LHCN-M2 (cell line): ENCODE measurements at regions not wholly inside any gene's neighbourhood (a gene's known extent, or its start where the extent isn't known, plus 50 kb on each side); places are given as distances from the start of the nearest gene placed in this dataset.
"Not testable (repeated sequence)": the region's sequence is repeated elsewhere in the genome, so short reads cannot be mapped to it uniquely, and the experiment has no call there.

Source experiments
- DNase-seq: peaks from one replicate; pipeline ENCODE4 v3.0.0-alpha.2; 2012; ENCODE audit warnings: low read depth

DNA sequence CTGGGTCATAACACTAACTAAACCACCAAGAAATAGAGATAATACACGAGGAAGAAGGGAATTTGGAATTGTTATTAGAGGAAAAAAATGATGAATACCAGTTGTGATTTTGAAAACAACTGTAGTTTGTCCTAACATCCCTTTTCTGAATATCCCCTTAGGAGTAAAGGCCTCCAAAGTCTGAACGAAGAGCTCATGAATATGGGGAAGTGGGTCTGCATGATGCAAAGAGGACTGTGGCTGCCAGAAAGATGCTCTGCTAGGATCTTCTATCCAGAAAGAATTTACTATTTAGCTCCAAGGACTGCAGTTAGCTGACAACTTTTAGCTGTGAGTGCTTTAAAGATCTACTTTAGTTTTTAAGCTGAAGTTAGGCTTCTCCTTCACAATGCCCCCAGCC is 308.8 kb upstream of the HS3ST5 start:
- no peak for DNase-seq

DNA sequence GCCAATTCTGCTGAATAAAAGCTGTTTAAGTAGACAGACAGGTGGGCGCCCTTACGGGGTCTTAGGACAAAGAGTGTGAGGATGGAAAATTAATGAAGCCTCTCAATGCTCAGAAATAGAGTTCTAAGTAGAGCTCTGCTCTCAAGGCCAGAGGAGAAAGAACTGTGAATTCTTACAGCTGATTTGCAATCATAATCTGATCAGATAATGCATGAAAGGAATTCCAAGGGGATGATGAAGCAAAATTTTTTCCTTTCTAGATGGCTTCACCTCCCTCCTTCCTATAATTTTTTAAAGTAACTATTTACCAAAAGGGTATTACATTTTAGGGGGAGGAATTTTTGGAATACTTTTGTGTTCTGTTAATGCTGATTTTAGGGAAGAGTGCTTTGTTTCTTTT is 308.1 kb upstream of the HS3ST5 start:
- DNase-seq: no peak

DNA sequence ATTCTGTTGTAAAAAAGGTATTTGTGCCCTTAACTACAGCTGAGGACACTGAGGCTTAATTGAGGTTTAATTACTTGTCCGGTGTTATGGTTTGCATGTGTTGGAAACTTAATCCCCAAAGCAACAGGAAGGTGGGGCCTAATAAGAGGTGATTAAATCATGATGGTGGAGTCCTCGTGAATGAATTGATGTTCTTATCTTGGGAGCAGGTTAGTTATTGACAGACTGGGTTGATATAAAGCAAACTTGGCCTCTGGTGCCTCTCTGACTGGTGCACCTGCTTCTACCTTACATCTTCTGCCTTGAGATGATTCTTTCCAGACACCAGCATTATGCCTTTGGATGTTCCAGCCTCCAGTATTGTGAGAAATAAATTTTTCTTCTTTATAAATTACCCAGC is 306.5 kb upstream of the HS3ST5 start:
- DNase-seq: no peak

DNA sequence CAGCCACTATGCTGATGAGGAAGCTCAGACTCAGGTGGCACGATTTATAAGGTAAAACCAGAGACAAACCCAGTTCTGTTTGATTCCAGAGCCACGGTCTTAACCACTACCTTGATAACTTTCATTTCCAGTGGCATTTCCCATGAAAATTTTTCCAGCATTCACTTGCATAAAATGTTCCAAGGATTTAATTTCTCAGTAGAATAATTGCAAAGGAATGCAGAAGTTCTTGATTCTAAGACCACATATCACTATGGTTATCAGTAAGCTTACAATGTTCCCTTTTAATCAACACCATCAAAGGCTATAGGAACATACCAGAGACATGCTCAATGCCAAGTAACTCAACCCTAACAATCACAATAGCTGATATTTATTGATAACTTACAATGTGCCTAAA is 306.0 kb upstream of the HS3ST5 start:
- DNase-seq: no peak

DNA sequence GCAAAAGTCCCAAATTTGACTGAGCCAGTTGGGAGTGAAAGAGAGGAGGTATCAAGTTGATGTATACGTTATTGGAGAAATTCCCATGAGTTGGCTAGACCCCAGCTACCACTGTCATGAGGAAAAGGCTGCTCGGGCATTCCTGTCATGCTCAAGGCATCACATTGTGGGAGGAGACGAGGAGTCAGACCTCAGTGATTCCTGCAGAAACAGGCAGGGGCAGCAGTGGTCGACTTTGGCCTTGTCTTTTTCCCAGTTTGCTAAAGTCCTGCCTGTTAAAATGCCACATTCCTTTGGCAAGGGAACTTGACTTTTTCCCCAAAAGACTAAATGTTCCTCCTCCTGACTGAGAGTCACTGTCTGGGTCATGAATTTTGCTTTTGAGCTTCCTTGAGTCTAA is 295.5 kb upstream of the HS3ST5 start:
- DNase-seq: no peak

DNA sequence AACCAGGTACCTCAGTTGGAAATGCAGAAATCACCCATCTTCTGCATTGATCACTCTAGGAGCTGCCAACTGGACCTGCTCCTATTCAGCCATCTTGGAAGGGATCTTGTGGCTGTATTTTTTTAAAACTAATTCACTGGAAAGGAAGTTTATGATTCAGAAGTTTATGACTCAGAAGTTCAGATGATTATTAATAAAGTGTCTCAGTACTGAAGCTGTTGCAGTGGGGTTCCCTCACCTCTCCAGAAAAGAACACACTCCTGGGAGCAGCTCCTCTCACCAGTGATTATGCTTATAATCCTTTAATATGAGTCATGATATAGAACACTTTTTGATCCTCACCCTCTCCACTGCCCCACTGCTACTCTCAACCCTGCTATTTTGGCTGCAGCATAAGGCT is 291.2 kb upstream of the HS3ST5 start:
- DNase-seq: peak; percentile 37

DNA sequence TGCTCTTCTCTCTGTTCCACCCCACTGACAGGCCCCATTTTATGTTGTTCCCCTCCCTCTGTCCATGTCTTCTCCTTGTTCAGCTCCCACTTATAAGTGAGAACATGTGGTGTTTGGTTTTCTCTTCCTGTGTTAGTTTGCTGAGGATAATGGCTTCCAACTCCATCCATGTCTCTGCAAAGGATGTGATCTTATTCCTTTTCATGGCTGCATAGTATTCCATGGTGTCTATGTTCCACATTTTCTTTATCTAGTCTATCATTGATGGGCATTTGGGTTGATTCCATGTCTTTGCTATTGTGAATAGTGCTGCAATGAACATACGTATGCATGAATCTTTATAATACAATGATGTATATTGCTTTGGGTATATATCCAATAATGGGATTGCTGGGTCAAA is 283.4 kb upstream of the HS3ST5 start:
- DNase-seq: not testable (repeated sequence)

DNA sequence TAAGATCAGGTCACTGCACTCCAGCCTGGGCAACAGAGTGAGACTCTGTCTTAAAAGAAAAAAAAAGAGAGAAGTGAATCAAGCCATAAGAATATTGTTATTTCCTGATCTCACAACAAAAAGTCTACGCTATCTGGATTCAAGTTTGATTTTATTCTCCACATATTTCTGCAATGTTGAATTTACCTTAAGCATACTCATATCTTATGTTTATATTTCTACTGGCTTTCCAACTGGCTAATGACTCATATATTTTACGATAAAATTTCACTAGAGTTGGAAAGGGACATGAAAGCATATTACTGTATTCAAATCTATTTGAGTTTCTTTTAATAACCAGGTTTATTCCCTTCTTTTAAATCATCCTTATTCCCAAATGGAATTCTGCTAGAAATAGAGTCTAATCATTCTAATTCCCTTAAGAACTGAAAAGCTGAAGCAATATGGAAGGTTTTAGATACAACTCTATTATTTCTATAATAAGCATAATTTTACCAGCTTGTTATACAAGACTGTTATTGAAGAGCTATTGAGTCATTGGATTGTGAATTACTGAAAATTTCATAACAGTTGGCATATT is 276.9 kb upstream of the HS3ST5 start:
- no peak for DNase-seq

DNA sequence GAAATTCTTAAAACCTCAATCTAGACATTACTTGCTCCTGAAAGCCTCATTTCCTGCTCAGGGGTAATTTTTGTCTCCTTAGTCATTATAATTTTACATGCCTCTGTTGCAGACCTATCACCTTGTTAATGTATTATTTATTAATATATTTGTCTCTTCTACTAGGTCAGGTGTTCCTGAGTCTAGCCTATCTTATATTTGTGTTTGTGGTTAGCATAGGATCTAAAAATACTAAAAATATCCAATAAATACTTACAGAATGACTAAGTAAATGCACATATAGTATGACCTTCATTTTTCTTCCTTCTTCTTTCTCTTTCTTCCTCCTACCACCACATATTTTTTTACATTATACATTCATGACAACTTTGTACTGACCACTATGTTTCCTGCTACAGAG is 268.9 kb upstream of the HS3ST5 start:
- no peak for DNase-seq

DNA sequence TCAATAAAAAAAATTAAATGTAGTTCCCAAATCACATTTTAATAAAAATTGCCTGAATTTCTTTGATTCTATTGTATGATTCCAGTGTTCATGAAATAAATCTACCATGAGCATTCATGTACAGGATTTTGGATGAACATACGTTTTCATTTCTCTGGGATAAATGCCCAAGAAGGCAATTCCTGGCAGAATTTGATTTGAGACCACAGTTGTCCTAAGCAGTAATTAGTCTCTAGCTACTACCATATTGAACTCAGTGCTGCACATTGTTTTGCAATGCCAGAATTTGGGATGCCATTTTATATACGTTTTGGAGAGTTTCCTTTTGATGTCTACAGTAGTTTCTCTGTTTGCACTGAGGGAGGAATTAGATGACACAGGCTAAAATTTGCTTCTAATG is 265.3 kb upstream of the HS3ST5 start:
- no peak for DNase-seq

DNA sequence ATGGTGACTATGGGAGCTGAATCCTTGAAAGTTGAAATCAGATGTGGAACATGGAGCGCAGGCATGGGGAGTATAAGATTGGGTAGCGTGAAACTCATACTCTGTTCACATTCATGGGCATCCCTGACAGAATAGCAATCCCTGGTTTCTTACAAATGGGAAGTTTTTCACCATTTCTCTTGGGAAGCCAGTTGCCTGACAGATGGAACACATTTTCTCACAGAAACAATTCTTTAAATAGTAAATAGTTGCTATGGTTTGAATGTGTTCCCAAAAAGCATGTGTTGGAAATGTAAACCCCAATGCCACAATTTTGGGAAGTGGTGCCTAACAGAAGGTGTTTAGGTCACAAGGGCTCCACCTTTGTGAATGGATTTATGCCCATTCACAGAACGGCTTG is 262.8 kb upstream of the HS3ST5 start:
- no peak for DNase-seq

DNA sequence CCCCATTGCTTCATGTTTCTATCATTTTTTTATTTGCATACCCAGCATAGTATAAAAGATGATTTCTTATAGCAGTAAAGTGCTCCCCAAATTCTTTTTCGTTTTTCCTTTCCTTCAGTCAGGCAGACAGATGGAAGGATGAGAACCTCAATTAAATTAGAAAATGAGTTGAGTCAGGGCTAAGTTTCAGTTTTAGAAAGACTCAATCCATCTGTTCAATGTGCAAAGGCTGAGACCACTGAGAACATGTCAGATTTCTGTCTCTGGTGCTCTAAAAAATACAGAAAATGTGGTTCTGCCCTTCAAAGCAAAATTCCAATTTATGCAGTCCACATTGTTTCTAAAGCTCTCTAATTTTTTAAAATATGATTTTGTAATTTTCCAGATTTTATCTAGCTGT is 257.6 kb upstream of the HS3ST5 start:
- DNase-seq: no peak

DNA sequence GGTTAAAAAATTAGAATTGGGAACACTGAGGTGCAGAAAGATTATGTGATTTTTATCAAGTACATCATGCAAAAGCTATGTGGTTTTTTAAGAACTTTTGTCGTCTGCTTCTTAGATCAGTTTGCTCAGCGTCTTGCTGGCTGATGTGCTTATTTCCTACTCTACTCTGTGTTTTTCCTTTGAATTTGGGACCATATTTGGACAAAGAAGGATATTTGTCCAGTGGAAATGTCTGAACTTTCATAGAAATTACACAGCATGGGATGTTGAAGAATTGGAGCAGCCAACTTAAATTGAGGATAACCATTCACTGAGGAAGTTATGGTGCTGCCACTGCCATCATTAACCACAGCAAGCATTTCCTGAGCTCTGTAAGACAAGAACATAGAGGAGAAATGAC is 252.8 kb upstream of the HS3ST5 start:
- no peak for DNase-seq

DNA sequence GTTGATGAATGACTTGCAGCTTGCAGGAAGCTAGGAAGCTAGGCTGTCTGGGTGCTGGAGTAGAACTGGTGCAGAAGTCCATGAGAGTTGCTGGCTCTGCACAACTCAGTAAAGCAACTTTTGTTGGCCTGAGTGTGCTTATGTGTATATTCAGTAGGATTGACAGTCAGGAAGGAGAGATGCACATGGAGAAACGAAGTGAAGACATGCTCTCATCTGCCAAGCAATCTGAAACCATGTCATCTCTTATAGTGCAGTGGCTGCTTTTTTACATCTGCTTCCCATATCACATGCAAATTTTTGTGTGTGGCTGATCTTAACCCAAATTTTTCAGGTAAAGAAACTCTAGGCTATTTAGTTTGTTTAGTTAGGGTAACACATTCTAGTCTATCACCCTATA is 252.4 kb upstream of the HS3ST5 start:
- no peak for DNase-seq

DNA sequence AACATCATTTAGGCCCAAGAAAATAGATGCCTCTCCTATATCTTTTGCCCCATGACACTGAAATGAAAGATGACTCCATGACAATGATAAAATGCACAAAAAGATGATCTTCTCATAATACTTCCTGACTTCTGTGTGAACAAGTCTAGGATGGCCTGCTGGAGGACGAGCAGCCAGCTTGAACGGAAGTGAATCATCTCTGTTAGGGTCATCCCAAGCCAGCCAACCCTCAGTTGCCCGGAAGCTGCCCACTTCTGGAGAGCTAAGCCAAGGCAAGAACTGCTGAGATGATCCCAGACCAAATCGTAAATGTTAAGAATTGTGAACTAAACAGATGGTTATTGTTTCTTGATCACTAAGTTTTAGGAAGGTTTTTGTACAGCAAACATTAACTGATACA is 249.7 kb upstream of the HS3ST5 start:
- no peak for DNase-seq

DNA sequence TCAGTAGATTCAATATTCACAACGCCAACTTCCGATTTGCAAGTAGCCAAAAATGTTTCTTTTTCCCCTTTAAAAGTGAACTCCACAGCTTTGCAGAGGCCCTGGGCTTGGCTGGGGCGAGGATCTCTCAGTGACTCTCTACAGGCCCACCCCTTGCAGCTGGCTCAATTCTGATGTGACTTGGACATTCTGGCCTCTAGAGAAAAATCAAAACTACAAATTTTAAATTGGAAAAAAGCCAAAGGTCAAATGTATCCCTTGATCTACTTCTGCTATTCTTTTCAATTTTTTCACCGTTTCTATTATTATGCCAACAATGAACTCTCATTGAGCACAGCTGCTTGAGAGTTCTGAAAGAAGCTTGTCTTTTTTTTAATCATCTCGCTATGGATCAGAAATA is 245.9 kb upstream of the HS3ST5 start:
- no peak for DNase-seq

DNA sequence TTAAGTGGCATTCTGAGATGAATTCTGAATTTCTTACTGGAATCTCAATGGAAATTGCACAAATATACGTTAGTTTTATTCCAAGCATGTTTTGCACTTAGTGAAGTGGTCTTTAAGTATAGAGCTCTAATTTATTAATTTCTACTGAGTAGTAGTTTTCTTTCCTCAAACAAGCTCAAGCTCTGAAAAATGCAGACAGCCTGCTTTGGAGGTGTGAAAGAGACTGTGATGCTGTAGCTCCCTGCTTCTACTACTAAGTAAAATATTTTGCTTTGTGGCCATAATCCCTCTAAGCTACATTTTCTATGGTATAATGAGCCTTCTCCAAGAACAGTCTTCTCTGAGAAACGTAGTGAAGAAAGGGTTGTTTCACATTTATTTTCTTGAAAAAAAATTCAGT is 243.5 kb upstream of the HS3ST5 start:
- no peak for DNase-seq

DNA sequence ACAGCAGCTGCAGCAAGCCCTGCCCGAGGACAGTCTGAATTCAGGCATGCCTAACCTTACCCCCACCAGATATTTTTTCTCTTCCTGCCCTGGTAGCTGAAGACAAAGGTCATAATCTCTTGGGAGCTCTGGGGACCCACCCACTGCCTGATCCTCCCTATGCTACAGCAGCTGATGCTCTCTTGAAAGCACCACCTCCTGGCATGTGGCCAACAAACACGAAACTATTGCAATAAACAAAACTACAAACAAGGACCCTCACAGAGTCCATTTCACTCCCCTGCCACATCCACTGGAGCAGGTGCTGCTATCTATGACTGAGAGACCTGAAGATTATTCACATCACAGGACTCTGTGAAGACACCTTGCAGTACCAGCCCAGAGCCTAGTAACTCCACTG is 238.5 kb upstream of the HS3ST5 start:
- no peak for DNase-seq

DNA sequence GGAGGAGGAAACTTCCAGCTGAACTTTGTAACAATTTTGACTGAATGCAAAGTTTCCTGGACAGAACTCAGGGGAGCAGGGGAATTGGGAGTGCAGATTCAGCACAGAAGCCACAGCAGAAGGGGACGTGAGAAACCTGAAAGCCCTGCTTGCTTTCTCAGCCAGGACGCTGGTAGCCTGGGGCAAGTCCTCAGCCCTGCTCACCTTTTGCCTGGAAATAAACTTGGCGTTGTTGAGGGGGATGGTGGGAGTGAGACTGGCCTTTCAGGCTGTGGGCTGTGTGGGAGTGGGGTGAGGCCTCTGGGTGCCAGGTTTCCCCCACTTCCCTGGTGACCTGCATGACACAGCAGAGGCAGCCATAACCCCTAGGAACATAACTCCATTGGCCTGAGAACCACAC is 238.1 kb upstream of the HS3ST5 start:
- DNase-seq: no peak

DNA sequence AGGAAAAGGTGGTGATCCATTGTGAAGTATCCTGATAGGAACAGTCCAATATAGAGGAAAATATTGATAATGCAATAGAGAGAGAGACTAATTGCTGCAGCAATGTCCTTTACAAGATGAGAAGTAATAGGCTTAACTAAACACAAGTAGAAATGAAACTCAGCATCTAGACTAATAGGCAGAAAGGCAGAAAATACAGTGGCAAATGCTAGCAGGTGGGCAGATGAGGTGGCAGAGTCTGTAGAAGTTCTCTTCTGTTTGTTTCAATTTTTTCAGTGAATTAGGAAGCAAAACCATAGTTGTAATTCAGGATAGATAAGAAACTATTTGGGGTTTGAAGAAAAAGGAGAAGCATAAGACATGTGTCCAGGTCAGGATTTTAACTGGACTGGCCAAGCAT is 236.7 kb upstream of the HS3ST5 start:
- DNase-seq: no peak

DNA sequence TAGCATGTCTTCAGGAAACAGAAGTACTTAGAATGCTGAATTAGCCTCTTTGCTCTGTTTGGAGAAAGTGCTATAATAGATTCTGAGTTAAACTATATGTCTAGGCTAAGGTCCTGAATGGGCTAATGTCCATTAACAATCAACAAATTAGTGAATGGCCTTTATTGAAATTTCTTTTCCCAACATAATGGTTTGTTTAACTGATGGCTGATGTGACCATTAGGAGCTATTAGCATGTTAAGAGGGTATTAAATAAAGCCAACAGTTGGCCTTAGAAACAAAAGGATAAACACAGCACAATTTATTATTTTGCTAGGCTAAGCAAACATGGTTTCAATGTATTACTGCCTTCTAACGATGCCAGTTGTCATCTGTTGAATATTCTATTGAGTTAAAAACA is 234.3 kb upstream of the HS3ST5 start:
- no peak for DNase-seq

DNA sequence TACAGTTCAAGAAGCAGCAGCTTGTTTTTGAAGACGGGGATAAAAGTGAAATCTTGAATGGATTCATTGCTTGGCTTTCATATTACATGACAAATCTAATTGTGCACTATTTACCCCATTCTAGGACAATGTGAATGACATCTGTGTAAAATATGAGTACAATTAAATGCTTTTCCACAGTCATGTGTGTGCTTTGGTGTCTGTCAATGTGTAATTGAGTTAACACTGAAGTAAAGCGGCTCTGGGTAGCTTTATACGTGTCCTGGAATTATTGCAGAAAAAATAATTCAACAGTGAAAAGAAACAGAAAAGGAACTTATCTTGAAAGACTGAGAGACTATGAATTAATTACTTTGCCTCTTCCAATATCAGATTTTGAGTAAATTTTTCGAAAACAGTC is 233.5 kb upstream of the HS3ST5 start:
- DNase-seq: no peak

DNA sequence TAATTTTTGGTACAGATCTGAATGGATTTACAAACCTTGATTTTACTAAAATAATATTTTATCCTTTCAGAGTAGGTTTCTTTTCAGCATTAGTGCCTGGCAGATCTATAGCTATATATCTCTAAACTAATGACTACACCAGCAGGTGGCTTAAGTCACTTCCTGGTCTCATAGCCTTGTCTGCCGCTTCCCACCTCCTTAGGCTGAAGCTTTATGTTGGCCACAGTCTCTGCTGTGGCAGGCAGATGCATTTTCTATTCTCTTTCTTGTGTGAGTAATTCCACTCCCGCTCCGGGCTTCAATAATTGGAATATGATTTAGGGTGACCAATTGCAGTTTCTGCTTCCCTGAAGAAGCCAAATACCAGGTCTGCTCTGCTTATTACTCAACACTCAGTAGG is 226.8 kb upstream of the HS3ST5 start:
- DNase-seq: no peak

DNA sequence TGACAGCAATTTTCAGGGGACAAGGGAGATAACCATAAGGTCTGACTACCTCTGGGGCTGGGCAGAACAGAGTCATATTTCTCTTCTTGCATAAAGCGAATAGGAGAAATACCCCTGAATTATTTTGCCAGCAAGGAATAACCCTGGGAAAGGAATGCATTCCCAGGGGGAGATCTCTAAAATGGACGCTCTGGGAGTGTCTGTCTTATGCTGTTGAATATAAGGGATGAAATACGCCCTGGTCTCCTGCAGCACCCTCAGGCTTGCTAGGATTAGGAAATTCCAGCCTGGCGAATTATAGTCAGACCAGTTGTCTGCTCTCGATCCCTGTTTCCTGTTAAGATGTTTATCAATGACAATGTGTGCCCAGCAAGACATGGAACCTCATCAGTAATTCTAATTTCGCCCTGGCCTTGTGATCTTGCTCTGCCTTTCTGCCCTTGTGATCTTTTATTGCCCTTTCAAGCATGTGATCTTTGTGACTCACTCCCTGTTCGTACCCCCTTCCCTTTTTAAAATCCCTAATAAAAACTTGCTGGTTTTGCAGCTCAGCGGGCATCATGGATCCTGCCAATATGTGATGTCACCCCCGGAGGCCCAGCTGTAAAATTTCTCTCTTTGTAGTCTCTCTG is 221.6 kb upstream of the HS3ST5 start:
- no peak for DNase-seq
